ENCODE measurements at regions not wholly inside any gene's neighbourhood (a gene's known extent, or its start where the extent isn't known, plus 50 kb on each side); places are given as distances from the start of the nearest gene placed in this dataset.

GRCh38 chr4:120509222-120509621 is 413.3 kb downstream of the PRDM5 start:
- TF ChIP-seq EZH2 (IDR thresholded peaks at IDR 0.05) (no peak), POLR2AphosphoS5 (IDR thresholded peaks at IDR 0.05; ENCODE audit: borderline replicate concordance, low read depth, low read length) (no peak), FOXP2 (optimal IDR thresholded peaks at IDR 0.05; ENCODE audit: control extremely low read depth, extremely low read length, insufficient read depth) (no peak)
